NOMO-1 treated with dmso at 0.1 percent for 144 hours (cell line): ENCODE measurements at regions not wholly inside any gene's neighbourhood (a gene's known extent, or its start where the extent isn't known, plus 50 kb on each side); places are given as distances from the start of the nearest gene placed in this dataset.
"Not testable (repeated sequence)": the region's sequence is repeated elsewhere in the genome, so short reads cannot be mapped to it uniquely, and the experiment has no call there.

Experiments used
- DNase-seq: peaks from one replicate; lab custom pipeline; 2025; ENCODE audit not compliant: unreplicated experiment; lab: John Stamatoyannopoulos, UW

DNA sequence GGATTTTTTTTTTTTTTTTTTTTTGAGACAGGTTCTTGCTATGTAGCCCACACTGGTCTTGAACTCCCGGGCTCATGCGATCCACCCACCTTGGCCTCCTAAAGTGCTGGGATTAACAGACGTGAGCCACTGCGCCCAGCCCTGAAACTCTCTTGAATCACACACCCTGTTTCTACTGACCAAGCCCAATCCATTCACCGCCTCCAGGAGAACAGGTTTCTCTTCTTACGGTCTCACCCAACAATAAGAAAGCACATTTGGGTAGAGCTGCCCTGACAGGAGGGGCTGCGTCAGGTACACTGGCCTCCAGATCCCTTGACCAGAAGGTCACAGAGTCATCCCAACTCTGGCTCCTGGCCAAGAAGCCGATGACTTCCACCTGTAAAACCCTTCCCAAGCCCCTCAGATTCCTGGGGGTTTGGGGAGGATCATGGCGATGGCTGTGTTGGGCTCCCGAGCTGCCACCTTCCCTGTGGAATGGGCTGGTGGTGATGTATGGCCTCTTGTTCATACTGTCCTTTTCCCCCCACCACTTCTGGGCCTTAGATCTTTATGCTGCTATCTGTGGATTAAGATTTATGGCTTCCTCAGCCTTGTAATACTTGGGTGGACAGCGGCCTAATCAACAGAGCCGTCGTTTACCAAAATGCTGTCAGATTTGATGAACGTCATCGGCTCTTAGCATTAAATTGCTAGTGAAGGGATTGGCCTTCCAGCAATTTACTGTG, 89.1 kb downstream of the KATNIP start:
- no peak for DNase-seq

DNA sequence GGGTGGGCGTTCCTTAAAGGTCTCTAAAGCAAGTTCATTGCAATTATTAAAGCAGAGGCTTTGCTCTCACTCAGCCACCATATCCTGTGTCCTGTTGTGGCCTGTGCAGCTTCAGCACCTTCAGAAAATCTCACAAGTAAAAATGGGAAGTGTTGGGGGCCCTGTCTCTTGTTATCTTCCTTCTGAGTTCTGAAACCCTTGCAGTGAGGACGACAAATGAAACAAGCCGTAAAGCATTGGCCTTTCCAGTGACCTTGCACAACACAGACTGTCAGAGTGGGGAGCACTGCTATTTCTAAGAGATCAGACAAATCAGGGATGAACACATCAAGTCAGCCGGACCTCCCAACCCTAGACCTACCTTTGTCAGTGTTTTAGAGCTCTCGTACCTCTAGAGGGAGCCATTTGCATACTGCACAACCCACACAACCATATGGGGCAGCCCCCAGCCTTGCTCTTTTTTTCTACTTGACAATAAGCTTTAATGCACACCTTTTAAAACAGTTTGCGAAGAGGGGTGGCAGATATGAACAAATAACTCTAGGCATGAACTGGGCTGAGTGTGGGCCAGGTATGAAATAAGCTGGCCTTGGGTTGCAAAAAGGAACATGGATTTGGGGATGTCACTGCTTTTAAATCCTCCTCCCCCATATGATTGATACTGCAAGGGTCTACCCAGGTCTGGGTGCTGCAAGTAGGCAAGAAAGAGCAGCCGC, 89.8 kb downstream of the KATNIP start:
- peak; percentile 35 for DNase-seq

DNA sequence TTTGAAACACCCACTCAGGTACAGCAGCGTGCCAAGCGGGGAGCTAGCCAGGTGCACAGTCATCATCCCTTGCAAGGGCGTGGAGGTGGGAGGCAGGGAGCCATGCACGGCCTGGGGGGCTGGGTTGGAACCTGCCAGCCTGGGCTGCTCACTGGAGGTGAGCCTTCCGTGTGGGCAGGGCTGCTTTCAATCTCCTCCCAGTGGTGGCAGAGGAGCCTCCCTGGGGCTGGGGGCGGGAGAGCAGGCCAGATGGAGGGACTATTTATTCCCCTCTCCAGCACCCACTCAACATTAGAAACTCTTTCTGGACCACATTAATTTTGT, 90.3 kb downstream of the KATNIP start:
- no peak for DNase-seq

DNA sequence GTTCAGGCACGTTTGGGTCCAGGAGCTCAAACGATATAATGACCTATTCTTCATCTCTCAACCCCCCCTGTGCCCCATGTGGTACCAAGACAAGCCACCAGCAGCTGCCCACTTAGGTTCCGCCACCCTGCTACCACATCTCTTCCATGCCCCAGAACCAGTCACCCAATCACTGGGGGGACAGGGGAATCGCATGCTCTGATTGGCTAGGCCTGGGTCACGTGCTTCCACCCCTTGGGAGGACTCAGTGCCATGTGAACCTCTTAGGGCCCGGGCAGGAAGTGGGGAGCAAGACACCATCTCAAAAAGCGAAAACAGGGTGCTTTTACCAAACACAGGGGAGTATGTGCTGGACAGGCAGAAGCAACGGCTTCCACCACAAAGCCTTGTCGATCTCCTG, 91.3 kb downstream of the KATNIP start:
- no peak for DNase-seq

DNA sequence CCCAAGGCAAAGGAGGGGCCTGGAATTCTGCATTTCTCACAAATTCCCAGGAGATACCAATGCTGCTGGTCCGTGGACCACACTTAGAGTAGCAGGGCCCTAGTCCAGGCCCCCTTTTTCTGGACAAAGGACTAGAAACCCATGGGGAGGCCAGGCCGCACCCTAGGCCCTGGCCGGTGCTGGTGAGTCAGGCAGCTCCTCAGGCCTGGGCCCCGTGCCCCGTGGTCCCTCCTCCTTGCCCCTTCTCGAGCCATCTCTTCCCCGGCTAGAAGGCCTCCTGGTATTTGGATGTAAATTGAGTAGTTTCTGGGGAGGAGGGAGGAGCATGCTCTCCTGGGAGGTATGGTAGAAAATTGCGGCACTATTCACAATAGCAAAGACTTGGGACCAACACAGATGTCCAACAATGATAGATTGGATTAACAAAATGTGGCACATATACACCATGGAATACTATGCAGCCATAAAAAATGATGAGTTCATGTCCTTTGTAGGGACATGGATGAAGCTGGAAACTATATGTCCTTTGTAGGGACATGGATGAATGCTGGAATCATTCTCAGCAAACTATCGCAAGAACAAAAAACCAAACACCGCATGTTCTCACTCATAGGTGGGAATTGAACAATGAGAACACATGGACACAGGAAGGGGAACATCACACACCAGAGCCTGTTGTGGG, 91.9 kb downstream of the KATNIP start:
- not testable (repeated sequence) for DNase-seq

DNA sequence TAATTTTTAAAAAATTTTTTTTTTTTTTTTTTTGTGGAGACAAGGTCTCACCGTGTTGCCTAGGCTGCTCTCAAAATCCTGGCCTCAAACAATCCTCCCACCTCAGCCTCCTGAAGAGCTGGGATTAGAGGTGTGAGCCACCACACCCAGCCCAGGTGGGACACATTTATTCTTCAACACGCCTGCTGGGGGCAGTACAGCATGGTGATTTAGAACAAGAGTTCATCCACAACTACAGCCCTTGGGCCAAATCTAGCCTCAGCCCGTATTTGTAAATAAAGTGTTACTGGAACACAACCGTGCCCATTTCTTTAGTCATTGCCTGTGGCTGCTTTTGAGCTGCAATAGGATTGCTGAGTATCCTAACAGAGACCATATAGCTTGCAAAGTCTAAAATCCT, 92.8 kb downstream of the KATNIP start:
- no peak for DNase-seq

DNA sequence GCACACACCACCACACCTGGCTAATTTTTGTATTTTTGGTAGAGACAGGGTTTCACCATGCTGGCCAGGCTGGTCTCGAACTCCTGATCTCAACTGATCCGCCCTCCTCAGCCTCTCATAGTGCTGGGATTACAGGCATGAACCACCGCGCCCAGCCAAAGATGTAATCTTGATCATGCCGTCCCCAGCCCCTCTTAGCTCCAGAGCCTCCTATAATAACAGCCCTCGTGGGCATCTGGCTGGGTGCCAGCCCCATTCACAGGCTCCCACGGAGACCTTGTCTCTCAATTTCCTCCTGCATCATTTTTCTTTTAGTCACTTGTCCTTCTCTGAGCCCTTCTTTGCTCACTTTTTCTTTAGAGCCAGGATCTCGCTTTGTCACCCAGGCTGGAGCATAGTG, 94.2 kb downstream of the KATNIP start:
- DNase-seq = no peak

DNA sequence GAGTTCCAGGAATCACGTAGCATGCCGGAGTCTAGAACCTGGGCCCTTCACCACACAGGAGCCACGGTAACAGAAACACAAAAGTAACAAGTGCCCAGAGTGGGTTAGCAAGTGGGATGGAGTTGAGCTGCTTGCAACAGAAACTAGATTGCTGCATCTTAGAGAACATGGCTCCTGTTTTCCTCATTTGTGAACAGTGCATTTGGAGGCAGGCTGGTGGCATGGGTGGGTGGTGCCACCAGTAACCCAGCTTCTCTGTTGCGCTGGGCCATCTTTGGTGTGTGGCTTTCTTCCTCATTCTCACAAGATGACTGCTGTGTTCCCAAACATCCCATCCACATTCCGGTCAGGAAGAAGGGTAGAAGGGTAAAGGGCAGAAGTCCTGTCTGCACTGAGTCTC, 95.5 kb downstream of the KATNIP start:
- DNase-seq = no peak

DNA sequence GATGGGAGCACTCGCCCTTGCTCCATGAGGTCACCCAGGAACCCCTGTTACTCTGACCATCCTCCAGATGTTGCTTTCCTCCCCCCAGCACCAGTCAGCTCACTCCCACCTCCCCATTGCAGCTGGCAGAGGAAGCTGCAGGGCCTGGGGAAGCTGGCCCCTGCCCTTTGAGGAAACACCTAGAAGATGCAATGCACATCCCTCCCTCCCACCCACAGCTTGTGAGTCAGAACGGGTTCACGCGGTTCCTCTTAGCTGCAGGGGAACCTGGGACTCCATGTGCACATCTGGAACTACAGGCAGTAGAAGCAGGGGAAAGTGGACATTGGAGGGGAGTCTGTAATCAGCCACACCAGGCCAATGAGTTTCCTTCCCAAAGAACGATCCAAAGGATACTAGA, 96.9 kb downstream of the KATNIP start:
- no peak for DNase-seq

DNA sequence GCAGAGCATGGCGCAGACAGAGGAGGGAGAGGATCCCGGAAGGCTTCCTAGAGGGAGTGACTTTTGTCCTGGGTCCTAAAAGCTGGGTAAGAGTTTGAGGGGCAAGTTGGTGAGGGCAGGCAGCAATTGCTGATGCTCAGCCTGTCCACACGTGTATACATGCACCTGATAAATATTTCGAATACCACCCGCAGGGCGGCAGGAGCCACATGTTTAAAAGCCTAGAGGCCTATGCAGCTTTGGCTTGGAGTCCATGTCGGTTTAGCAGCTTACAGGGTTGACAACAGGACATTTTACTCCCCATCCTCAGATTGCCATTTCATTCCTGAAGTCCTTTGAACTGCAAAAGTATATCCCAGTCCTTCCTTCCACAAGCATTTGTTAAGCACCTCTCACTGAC, 99.1 kb downstream of the KATNIP start:
- no peak for DNase-seq

DNA sequence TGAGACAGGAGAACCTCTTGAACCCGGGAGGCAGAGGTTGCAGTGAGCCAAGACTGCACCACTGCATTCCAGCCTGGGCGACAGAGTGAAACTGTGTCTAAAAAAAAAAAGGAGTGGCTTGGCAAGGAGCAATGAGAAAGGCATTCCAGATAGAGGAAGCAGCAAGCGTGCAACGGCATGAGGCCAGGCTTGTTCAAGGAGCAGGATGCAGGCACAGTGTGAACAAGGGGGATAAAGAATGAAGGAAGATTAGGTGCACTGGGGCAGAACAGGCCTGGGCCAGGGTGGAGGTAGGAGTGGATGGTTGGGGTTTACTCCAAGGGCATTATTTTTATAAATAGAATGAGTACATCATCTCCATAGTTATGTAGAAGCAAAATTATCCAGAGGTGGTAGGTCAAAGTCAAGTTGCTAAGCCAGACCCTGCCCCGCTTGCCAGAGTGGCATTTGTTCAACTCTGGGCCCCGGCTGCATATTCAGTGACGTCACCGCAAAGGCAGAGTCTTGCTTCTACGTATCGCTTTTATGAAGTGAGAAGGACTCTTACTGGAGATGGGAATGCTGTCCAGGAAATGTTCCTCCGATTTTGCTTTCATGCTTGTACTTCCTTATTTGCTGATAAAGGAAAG, 100.2 kb downstream of the KATNIP start:
- DNase-seq = no peak

DNA sequence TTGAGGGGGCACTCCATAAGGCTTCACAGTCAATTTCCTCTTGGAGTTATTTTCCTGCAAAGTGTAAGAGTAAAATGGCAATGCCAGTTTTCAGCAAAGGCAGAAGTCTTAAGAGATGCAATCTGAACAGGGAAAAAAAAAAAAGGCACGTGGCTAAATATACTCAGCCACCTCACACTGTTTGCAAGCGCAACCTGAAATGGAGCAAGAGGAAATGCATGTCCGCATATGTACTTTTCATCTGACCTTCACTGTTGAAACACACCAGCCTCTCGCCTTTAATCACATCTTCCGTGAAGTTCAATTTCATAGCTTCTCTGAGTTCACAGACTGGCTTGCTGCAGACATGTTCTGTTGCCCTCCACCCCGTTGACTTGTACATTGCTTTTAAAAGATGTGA, 101.4 kb downstream of the KATNIP start:
- DNase-seq = no peak

DNA sequence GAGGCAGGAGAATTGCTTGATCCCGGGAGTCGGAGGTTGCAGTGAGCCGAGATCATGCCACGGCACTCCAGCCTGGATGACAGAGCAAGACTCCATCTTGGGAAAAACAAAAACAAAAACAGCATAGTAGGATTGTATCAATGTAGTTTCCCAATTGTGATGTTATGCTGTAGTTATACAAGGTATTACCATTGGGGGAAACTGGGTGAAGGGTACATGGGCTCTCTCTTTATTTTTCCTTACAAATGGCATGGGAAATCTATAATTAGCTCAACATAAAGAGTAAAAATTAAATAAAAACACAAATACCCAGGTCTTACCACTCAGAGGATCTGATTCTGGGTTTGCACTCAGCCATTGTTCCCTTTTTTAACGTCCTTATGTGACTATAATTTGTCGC, 107.9 kb downstream of the KATNIP start:
- DNase-seq = no peak

DNA sequence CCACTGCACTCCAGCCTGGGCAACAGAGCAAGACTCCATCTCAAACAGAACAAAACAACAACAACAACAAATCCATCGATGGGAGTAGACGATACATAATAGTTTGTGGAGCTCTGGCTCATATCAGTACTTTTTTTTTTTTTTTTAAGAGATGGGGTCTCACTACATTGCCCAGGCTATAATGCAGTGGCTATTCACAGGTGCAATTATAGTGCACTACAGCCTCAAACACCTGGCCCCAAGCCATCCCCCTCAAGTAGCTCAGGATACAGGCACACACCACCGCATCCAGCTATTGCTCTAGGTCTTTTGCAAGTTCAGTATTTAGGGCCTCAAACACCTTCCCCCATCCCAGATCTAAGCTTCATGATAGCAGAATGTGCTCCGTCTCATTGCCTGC, 110.6 kb downstream of the KATNIP start:
- no peak for DNase-seq

DNA sequence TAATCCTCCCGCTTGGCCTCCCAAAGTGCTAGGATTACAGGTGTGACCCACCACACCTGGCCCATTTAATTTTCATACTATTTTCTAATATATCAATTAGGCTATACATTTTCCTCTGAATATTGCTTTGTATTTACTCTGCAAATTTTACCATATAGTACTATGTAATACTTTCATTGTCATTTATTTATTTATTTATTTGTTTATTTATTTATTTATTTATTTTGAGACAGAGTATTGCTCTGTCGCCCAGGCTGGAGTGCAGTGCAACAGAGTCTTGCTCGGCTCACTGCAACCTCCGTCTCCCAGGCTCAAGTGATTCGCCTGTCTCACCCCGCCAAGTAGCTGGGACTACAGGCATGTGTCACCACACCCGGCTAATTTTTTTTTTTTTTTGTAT, 113.3 kb downstream of the KATNIP start:
- DNase-seq = not testable (repeated sequence)

DNA sequence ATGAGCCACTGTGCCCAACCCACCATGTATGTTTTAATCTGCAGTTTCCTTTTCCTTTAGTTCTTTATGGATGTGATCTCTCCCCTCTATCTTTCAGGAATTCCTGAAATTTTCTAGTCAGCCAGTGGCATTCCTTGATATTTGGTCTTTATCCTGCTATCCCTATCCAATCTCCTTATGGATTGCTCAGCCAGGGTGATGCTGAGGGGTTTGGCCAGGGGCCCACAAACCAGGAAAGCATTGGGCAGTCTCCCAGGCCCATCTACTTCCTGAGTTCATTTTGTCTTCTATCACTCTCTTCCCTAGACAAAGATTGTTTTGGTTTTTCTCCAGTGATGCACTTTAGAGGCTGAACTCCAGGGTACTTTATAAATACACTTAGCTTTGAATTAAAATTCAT, 115.9 kb downstream of the KATNIP start:
- no peak for DNase-seq

DNA sequence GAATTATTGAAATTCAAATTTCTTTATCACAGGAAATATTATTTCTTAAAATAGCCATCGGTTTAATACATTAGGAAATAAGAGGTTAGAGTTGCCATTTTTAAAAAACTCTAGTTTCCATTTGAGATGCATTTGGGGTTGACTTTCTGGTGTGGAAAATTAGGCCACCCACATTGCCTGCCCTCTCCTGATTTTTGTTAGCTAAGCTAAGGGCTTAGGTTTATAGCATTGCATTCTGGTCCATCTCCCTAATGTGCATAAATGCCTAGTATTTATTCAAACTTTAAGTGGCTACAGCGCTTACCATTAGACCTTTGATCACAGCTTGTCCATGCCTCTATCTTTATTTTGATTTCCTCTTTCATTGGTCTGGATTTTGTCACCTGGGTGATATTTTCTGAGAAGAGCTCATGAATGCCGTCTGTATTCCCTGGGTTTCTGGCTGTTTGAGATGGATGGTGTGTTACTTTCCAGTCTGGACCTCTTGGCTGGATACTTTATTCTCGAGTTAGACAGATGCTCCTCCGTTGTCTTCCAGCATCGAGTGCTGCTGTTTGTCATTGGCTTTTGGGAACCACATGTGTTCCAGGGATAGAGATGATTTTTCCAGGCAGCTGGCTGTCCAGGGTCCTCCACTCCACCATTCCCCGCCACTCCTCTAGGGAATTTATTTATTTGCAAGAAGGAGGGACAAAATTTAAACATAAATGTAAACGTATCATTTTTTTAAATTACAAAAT, 120.3 kb downstream of the KATNIP start:
- no peak for DNase-seq

DNA sequence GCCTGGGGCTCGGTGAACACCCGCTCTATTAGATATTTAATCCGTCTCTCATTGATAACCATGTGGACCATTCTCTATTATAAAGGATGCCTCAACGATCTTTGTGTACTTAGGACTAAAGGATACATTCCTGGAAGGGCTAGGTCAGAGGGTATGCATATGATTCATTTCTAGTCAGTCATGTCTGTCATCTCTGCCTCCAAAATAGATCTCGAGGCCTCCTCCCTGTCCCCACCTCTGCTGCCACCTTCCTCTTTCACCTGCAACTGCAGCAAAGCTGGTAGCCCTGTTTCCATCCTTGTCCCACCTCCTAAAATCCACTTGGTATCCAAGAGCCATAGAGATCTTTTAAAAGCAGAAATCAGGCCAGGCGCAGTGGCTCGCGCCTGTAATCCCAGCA, 121.5 kb downstream of the KATNIP start:
- DNase-seq = no peak

DNA sequence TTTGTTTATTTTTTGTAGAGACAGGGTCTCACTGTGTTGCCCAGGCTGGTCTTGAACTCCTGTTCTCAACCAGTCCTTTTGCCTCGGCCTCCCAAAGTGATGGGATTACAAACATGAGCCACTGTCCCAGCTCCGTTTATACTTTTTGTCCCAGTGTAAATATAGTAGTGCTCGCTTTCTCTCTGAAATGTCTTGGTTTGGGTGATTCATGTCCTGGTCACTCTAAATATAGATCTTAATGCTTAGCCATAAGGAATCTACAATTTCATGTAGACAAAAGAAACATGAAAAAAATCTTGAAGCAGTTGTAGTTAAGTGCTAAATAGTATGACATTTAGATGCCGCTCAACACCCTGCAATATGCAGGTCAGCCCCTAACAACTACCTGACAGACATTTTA, 126.9 kb downstream of the KATNIP start:
- DNase-seq = no peak

DNA sequence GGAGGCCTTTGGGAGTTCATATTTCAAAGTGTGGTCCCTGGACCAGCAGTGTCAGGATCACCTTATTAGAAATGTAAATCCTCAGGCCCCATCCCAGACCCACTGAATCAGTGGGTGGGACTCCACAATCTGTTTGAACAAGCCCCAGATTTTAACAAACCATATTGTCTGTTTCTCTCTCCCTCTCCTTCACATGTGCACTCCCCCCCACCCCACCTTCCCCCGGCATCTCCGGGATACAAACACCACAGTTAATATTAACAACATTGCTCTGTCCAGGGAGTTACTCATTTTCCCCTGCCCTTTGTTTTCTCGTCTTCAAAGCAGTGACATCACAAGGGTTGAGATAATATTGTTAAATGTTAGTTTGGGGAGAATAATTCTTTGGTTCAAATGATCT, 127.3 kb downstream of the KATNIP start:
- DNase-seq = no peak

DNA sequence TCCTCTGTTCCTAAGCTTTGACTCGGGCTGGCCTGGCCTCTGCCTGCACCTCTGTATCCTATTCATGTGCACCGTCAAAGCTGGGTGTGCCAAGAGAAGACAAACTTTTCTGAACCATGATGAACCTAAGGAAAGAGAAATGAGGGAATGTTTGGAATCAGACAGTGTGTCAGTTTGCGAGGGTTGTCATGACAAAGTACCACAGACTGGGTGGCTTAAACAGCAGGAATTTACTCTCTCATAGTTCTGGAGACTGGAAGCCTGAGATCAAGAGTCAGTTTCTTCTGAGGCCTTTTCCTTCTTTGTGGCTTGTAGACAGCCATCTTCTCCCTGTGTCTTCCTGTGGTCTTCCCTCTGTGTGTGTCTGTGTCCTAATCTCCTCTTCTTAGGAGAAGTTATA, 129.0 kb downstream of the KATNIP start:
- DNase-seq = no peak
